ENCODE measurements at regions not wholly inside any gene's neighbourhood (a gene's known extent, or its start where the extent isn't known, plus 50 kb on each side); places are given as distances from the start of the nearest gene placed in this dataset.

DNA sequence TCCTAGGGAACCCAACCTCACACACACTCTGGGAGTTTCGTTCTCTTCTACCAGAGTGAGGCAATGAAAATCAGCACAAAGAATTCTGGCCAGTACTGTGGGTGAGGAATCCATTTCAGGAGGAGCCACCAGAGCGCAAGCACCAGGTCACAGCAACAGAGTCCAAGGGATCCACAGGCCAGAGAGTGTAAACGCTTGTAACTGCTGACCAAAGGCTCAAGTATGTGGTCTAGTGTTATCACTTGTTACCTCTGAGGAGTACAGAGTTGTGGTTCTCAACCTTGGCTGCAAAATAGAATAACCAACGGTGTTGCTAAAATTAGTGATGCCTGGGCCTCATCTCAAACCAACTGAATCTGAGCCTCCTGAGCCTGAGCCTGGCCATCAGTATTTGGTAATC lies 152.5 kb upstream of the ZNF366 start:
- Histone ChIP-seq H3K9ac (ENCODE audit: extremely low read depth, insufficient read length, low read length) (no peak overlapping the region), H4K5ac (ENCODE audit: insufficient read length, low read depth, low read length) (no peak overlapping the region), H4K91ac (ENCODE audit: insufficient read length, low read depth, low read length) (no peak overlapping the region), H4K8ac (replicated peaks; ENCODE audit: insufficient read length, low read depth, low read length) (no peak overlapping the region), H3K4ac (ENCODE audit: low read depth, low read length) (no peak overlapping the region), H3K4me2 (ENCODE audit: insufficient read depth, insufficient read length, low read length) (no peak overlapping the region), H3K79me2 (ENCODE audit: insufficient read depth, low read length) (no peaks in the 10 kb centered on the region), H3K23me2 (ENCODE audit: insufficient read length, low read depth, low read length, poor library complexity, severe bottlenecking) (no peaks in the 10 kb centered on the region), H3K27ac (ENCODE audit: insufficient read length, low read depth, low read length) (no peak overlapping the region), H2BK15ac (ENCODE audit: low read depth, low read length) (no peak overlapping the region), H3K79me1 (ENCODE audit: insufficient read depth, low read depth, low read length, poor library complexity, severe bottlenecking) (no peaks in the 10 kb centered on the region), H3K23ac (ENCODE audit: insufficient read length, low read depth, low read length) (no peak overlapping the region), H2BK12ac (ENCODE audit: insufficient read length, low read depth, low read length) (no peak overlapping the region), H2BK5ac (ENCODE audit: insufficient read length, low read length) (no peak overlapping the region), H2AK5ac (ENCODE audit: insufficient read length, low read length) (no peak overlapping the region), H3K4me1 (ENCODE audit: insufficient read depth, low read length) (peaks cover 4% of the 10 kb centered on the region; the same call in 1 of the 2 replicates), H3T11ph (ENCODE audit: low read length) (no peak overlapping the region), H3K14ac (ENCODE audit: insufficient read depth, low read length) (no peak overlapping the region), H3K9me3 (ENCODE audit: control insufficient read depth, low read depth, low read length) (no peaks in the 10 kb centered on the region), H4K20me1 (ENCODE audit: control insufficient read depth, insufficient read depth, insufficient read length) (no peaks in the 10 kb centered on the region), H2AFZ (ENCODE audit: low read length) (no peak overlapping the region), H2BK20ac (ENCODE audit: low read depth, low read length, poor library complexity, severe bottlenecking) (no peak overlapping the region), H3K27me3 (ENCODE audit: insufficient read depth, low read length) (no peaks in the 10 kb centered on the region), H2BK120ac (ENCODE audit: low read depth, low read length, poor library complexity, severe bottlenecking) (no peak overlapping the region), H3K18ac (ENCODE audit: insufficient read length, low read depth, low read length) (no peak overlapping the region), H3K56ac (ENCODE audit: insufficient read length, low read depth, low read length) (no peak overlapping the region)
- no peak for DNase-seq
- Mint-ChIP-seq H3K36me3 (ENCODE audit: insufficient read depth in 1 of 3, low read depth in 3 of 3) (no peaks in the 10 kb centered on the region), H3K4me3 (no peak overlapping the region), H3K27ac (no peak overlapping the region), H3K27me3 (ENCODE audit: low read depth) (peaks cover 4% of the 10 kb centered on the region; the same call in 1 of the 2 replicates), H3K4me1 (peaks cover 26 to 27% of the 10 kb centered on the region in 2 experiments), H3K9me3 (no peaks in the 10 kb centered on the region)
- no CpG with 5 or more reads among the region's 4 CpGs for WGBS (ENCODE audit: extremely low coverage, insufficient read length, low lambda C conversion rate)
- TF ChIP-seq, protein P1, sequence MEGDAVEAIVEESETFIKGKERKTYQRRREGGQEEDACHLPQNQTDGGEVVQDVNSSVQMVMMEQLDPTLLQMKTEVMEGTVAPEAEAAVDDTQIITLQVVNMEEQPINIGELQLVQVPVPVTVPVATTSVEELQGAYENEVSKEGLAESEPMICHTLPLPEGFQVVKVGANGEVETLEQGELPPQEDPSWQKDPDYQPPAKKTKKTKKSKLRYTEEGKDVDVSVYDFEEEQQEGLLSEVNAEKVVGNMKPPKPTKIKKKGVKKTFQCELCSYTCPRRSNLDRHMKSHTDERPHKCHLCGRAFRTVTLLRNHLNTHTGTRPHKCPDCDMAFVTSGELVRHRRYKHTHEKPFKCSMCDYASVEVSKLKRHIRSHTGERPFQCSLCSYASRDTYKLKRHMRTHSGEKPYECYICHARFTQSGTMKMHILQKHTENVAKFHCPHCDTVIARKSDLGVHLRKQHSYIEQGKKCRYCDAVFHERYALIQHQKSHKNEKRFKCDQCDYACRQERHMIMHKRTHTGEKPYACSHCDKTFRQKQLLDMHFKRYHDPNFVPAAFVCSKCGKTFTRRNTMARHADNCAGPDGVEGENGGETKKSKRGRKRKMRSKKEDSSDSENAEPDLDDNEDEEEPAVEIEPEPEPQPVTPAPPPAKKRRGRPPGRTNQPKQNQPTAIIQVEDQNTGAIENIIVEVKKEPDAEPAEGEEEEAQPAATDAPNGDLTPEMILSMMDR (conservative IDR thresholded peaks at IDR 0.05): no peak

All from H9 (cell line).